Ishikawa (cell line): ENCODE measurements at regions not wholly inside any gene's neighbourhood (a gene's known extent, or its start where the extent isn't known, plus 50 kb on each side); places are given as distances from the start of the nearest gene placed in this dataset.

Experiments
- EGR1 ChIP-seq: IDR thresholded peaks from 2 replicates; pipeline ENCODE4 v1.6.1; 2012
- EP300 ChIP-seq: IDR thresholded peaks from 2 replicates; pipeline ENCODE4 v1.6.1; 2012; ENCODE audit warnings: borderline replicate concordance
- NFIC ChIP-seq: IDR thresholded peaks from 2 replicates; pipeline ENCODE4 v1.6.1; 2012

DNA sequence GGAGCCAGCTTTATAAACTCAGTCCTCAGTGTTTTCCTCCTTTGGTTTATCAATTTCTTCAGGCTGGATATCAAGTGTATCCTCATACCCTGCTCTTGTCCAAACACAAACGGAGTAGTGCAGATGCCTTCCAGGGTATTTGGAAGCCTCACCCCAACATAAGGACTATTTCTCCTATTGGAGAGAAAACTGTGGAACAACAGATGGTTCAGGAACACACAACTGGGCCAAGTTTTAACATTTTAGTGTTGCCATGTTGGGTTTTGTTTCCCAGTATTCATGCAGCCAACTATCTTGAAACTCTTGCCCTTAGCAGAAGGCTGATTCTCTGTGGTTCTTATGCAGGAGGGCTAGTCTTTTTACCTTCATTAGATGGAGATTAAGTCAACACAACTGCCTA, 398.1 kb downstream of the GABRB3 start:
- TF ChIP-seq EGR1: no peak
- no peak for TF ChIP-seq EP300
- no peak for TF ChIP-seq NFIC
